Kidney (tissue), 13 donors: ENCODE measurements at regions not wholly inside any gene's neighbourhood (a gene's known extent, or its start where the extent isn't known, plus 50 kb on each side); places are given as distances from the start of the nearest gene placed in this dataset.

Source experiments
- DNase-seq, 5 donors: peaks; one replicate each; pipeline ENCODE4 v3.0.0-alpha.2; 2013 to 2020
- FAIRE-seq: peaks from 2 replicates; lab custom pipeline; 2012; peaks lifted over from hg19 to GRCh38; lab: Jason Lieb, UNC
- H3K27ac ChIP-seq, 2 donors: one replicate each; pipeline ENCODE4 v1.7.0; 2013; ENCODE audit warnings: low read depth in 2 of 2, low read length in 2 of 2, inconsistent platforms in 1 of 2
- H3K27me3 ChIP-seq: one replicate; pipeline ENCODE4 v1.7.1; 2013; ENCODE audit warnings: low read length, inconsistent platforms; ENCODE audit not compliant: control insufficient read depth, insufficient read depth
- H3K36me3 ChIP-seq, 3 donors: one replicate each; pipeline versions ENCODE4 v1.7.0 to v1.7.1; 2013; ENCODE audit warnings: low read length in 3 of 3, control low read depth in 1 of 3, inconsistent platforms in 1 of 3; ENCODE audit not compliant: insufficient read depth in 3 of 3, control insufficient read depth in 2 of 3
- H3K4me1 ChIP-seq, 3 donors: one replicate each; pipeline versions ENCODE4 v1.7.0 to v1.7.1; 2013; ENCODE audit warnings: low read length in 3 of 3, inconsistent platforms in 1 of 3, low read depth in 1 of 3; ENCODE audit not compliant: control insufficient read depth in 2 of 3, insufficient read depth in 2 of 3
- H3K4me3 ChIP-seq, 3 donors: one replicate each; pipeline versions ENCODE4 v1.7.0 to v1.8.1; 2013; ENCODE audit warnings: low read length in 3 of 3, control low read depth in 1 of 3, inconsistent platforms in 1 of 3
- H3K9ac ChIP-seq, 3 donors: one replicate each; pipeline versions ENCODE4 v1.7.0 to v1.7.1; 2013; ENCODE audit warnings: low read length in 3 of 3, control low read depth in 1 of 3, inconsistent platforms in 1 of 3
- H3K9me3 ChIP-seq, 3 donors: one replicate each; pipeline versions ENCODE4 v1.7.0 to v1.7.1; 2013; ENCODE audit warnings: low read length in 3 of 3, control low read depth in 1 of 3, inconsistent platforms in 1 of 3; ENCODE audit not compliant: control insufficient read depth in 2 of 3, insufficient read depth in 1 of 3
- intact Hi-C: fragments of 100-400 bp; cut with DNase I; formaldehyde crosslinking; loops from one replicate; pipeline ENCODE4 v1.11.1; 2022
- TF ChIP-seq, protein P1 (sequence below): IDR thresholded peaks from 3 replicates; pipeline ENCODE4 v1.5.1; 2012; ENCODE audit warnings: mild to moderate bottlenecking, moderate library complexity, borderline replicate concordance; ENCODE audit not compliant: insufficient read depth; ENCODE audit errors: extremely low read depth
- donor health status: control.
- donor health status: control.
- donor health status: control.
- donor health status: control.
- donor health status: control.
- donor health status: DM: yes; HTN: yes; CAD: no.
- donor health status: Normal renal cell carcinoma (clear cell type).

GRCh38 chr1:239717097-239717917 lies 330.9 kb downstream of the CHRM3 start:
- H3K36me3 ChIP-seq: no peaks in the 10 kb centered on the region
- intact Hi-C loops: no loop called here
- no peak overlapping the region for H3K27ac ChIP-seq
- no peaks in the 10 kb centered on the region for H3K27me3 ChIP-seq
- no peak overlapping the region for H3K4me3 ChIP-seq
- H3K4me1 ChIP-seq: no peaks in the 10 kb centered on the region
- no peaks in the 10 kb centered on the region for H3K9me3 ChIP-seq
- no peak for DNase-seq
- TF ChIP-seq, protein P1, sequence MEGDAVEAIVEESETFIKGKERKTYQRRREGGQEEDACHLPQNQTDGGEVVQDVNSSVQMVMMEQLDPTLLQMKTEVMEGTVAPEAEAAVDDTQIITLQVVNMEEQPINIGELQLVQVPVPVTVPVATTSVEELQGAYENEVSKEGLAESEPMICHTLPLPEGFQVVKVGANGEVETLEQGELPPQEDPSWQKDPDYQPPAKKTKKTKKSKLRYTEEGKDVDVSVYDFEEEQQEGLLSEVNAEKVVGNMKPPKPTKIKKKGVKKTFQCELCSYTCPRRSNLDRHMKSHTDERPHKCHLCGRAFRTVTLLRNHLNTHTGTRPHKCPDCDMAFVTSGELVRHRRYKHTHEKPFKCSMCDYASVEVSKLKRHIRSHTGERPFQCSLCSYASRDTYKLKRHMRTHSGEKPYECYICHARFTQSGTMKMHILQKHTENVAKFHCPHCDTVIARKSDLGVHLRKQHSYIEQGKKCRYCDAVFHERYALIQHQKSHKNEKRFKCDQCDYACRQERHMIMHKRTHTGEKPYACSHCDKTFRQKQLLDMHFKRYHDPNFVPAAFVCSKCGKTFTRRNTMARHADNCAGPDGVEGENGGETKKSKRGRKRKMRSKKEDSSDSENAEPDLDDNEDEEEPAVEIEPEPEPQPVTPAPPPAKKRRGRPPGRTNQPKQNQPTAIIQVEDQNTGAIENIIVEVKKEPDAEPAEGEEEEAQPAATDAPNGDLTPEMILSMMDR: no peak
- H3K9ac ChIP-seq: no peak overlapping the region
- no peak for FAIRE-seq

- Histone ChIP-seq H3K4me1 (no peaks in the 10 kb centered on the region), H3K27me3 (no peaks in the 10 kb centered on the region), H3K27ac (no peak overlapping the region), H3K9ac (no peak overlapping the region), H3K4me3 (no peak overlapping the region), H3K9me3 (no peaks in the 10 kb centered on the region), H3K36me3 (no peaks in the 10 kb centered on the region)
- DNase-seq (no peak), FAIRE-seq (no peak)
- TF ChIP-seq, protein P1: no peak
- intact Hi-C loops: no loop called here
Measured at GRCh38 chr1:239717918-239718184, 331.5 kb downstream of the CHRM3 start.

- Histone ChIP-seq H3K9me3 (no peaks in the 10 kb centered on the region), H3K27me3 (no peaks in the 10 kb centered on the region), H3K27ac (no peak overlapping the region), H3K4me1 (no peaks in the 10 kb centered on the region), H3K9ac (no peak overlapping the region), H3K36me3 (no peaks in the 10 kb centered on the region), H3K4me3 (no peak overlapping the region)
- DNase-seq (no peak), FAIRE-seq (no peak)
- TF ChIP-seq, protein P1: no peak
- intact Hi-C loops: no loop called here
Measured at GRCh38 chr1:239718571-239718970, 332.2 kb downstream of the CHRM3 start.
